ENCODE measurements at regions not wholly inside any gene's neighbourhood (a gene's known extent, or its start where the extent isn't known, plus 50 kb on each side); places are given as distances from the start of the nearest gene placed in this dataset.

DNA sequence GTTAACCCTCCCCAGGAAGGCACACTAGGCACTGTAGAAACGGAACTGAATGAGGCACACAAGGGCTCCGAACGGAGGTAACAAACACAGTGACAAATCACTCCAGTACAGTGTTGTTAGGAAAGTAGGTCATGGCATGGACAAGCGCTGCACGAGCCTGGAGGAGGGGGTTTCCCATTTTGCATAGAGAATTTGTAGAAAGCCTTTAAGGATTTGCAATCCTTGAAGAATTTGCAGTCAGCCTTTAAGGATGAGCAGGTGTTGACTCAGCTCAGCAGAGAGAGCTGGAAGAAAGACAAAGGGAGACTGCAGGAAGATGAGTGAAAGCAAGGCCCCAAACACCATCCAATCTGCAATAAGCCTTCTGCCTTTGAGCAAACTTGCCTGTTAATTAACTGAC is 51.1 kb upstream of the PPP1R3C start:
- no peak overlapping the region for H2AFZ ChIP-seq (ENCODE audit: insufficient read depth, low read depth, low read length, poor library complexity, severe bottlenecking)

DNA sequence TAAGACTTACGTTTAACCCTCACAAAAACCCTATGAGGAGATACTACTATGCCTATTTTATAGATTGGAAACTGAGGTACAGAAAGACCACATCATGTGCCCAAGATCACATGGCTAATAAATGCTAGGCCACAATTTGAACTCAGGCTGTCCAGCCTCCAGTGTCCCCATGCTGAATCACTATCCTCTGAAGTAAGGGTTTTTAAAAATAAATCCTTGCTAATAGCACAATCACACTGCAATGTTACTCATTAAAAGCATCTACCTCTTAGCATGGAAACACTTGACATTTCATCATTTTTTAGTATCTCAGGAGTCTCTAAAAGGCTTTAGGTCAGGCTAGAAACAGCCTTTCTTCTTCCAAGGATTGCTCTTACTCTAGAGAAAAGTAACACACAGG is 50.0 kb upstream of the PPP1R3C start:
- H4K20me1 ChIP-seq (ENCODE audit: insufficient read depth, low read length), result no peaks in the 10 kb centered on the region
- H3K36me3 Mint-ChIP-seq, result no peaks in the 10 kb centered on the region
- no peaks in the 10 kb centered on the region for H3K27me3 ChIP-seq (ENCODE audit: control insufficient read depth in 2 of 2, insufficient read depth in 2 of 2, low read length in 2 of 2)
- no peak overlapping the region for H3K4me3 ChIP-seq (replicated peaks in 1 of 3; ENCODE audit: low read depth in 2 of 3, low read length in 3 of 3)
- DNase-seq, result no peak
- no peak overlapping the region for H3K27ac Mint-ChIP-seq
- no peaks in the 10 kb centered on the region for H3K9me3 ChIP-seq (replicated peaks in 1 of 2; ENCODE audit: control insufficient read depth in 1 of 2, insufficient read depth in 1 of 2, low read length in 2 of 2)
- no peaks in the 10 kb centered on the region for H3K36me3 ChIP-seq (replicated peaks in 1 of 2; ENCODE audit: control insufficient read depth in 1 of 2, insufficient read depth in 2 of 2, low read length in 2 of 2)
- no peak overlapping the region for H3K9ac ChIP-seq (ENCODE audit: insufficient read depth, low read length, poor library complexity, severe bottlenecking)
- H2AFZ ChIP-seq (ENCODE audit: insufficient read depth, low read depth, low read length, poor library complexity, severe bottlenecking), result no peak overlapping the region
- intact Hi-C loops (cut with micrococcal nuclease), result no loop called here
- no peaks in the 10 kb centered on the region for H3K79me2 ChIP-seq (ENCODE audit: insufficient read depth, low read length)
- no peak overlapping the region for H3K4me3 Mint-ChIP-seq
- peaks cover 5 to 9% (median 8%) of the 10 kb centered on the region in 3 donors for H3K27me3 Mint-ChIP-seq (ENCODE audit: low read depth in 3 of 3)
- H3K4me1 Mint-ChIP-seq, result no peaks in the 10 kb centered on the region
- TF ChIP-seq, protein P1, sequence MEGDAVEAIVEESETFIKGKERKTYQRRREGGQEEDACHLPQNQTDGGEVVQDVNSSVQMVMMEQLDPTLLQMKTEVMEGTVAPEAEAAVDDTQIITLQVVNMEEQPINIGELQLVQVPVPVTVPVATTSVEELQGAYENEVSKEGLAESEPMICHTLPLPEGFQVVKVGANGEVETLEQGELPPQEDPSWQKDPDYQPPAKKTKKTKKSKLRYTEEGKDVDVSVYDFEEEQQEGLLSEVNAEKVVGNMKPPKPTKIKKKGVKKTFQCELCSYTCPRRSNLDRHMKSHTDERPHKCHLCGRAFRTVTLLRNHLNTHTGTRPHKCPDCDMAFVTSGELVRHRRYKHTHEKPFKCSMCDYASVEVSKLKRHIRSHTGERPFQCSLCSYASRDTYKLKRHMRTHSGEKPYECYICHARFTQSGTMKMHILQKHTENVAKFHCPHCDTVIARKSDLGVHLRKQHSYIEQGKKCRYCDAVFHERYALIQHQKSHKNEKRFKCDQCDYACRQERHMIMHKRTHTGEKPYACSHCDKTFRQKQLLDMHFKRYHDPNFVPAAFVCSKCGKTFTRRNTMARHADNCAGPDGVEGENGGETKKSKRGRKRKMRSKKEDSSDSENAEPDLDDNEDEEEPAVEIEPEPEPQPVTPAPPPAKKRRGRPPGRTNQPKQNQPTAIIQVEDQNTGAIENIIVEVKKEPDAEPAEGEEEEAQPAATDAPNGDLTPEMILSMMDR (IDR thresholded peaks at IDR 0.05), result no peak
- H3K27ac ChIP-seq (ENCODE audit: low read depth in 1 of 2, low read length in 2 of 2), result no peak overlapping the region
- no peaks in the 10 kb centered on the region for H3K4me1 ChIP-seq (ENCODE audit: control insufficient read depth in 1 of 2, insufficient read depth in 2 of 2, low read length in 2 of 2)
- H3K4me2 ChIP-seq (replicated peaks; ENCODE audit: extremely low read depth, low read length, poor library complexity, severe bottlenecking), result no peak overlapping the region
- peaks cover 0 to 1% (median 0%) of the 10 kb centered on the region in 7 donors for H3K9me3 Mint-ChIP-seq
- no CpG with 5 or more reads among the region's 1 CpG for WGBS (ENCODE audit: insufficient coverage)

More for the DNA sequence above, 51.1 kb upstream of the PPP1R3C start:
- Histone ChIP-seq H3K36me3 (replicated peaks in 1 of 2; ENCODE audit: control insufficient read depth in 1 of 2, insufficient read depth in 2 of 2, low read length in 2 of 2) (no peaks in the 10 kb centered on the region), H4K20me1 (ENCODE audit: insufficient read depth, low read length) (no peaks in the 10 kb centered on the region), H3K4me2 (replicated peaks; ENCODE audit: extremely low read depth, low read length, poor library complexity, severe bottlenecking) (no peak overlapping the region), H3K79me2 (ENCODE audit: insufficient read depth, low read length) (no peaks in the 10 kb centered on the region), H3K27ac (ENCODE audit: low read depth in 1 of 2, low read length in 2 of 2) (no peak overlapping the region), H3K9ac (ENCODE audit: insufficient read depth, low read length, poor library complexity, severe bottlenecking) (no peak overlapping the region), H3K9me3 (replicated peaks in 1 of 2; ENCODE audit: control insufficient read depth in 1 of 2, insufficient read depth in 1 of 2, low read length in 2 of 2) (no peaks in the 10 kb centered on the region), H3K4me3 (replicated peaks in 1 of 3; ENCODE audit: low read depth in 2 of 3, low read length in 3 of 3) (no peak overlapping the region), H3K27me3 (ENCODE audit: control insufficient read depth in 2 of 2, insufficient read depth in 2 of 2, low read length in 2 of 2) (no peaks in the 10 kb centered on the region), H3K4me1 (ENCODE audit: control insufficient read depth in 1 of 2, insufficient read depth in 2 of 2, low read length in 2 of 2) (no peaks in the 10 kb centered on the region)
- TF ChIP-seq, protein P1 (IDR thresholded peaks at IDR 0.05), result no peak
- WGBS (ENCODE audit: insufficient coverage), result 92% methylated on average over 2 of the region's 5 CpGs
- Mint-ChIP-seq H3K36me3 (no peaks in the 10 kb centered on the region), H3K4me3 (no peak overlapping the region), H3K27ac (no peak overlapping the region), H3K27me3 (ENCODE audit: low read depth in 3 of 3) (peaks cover 3 to 9% (median 8%) of the 10 kb centered on the region in 3 donors), H3K4me1 (no peaks in the 10 kb centered on the region), H3K9me3 (peaks cover 0 to 1% (median 0%) of the 10 kb centered on the region in 7 donors)
- intact Hi-C loops (cut with micrococcal nuclease), result no loop called here
- DNase-seq, result no peak

All from CD14-positive monocyte (primary cell).